CD14-positive monocyte (primary cell): ENCODE measurements at regions not wholly inside any gene's neighbourhood (a gene's known extent, or its start where the extent isn't known, plus 50 kb on each side); places are given as distances from the start of the nearest gene placed in this dataset.

Experiments used
- DNase-seq, 3 donors: peaks; one replicate each; pipeline ENCODE4 v3.0.0-alpha.2; 2011 to 2022
- H2AFZ ChIP-seq: 2 replicates; pipeline ENCODE4 v1.6.0; 2012; ENCODE audit warnings: mild to moderate bottlenecking, low read depth, low read length, inconsistent platforms; ENCODE audit not compliant: insufficient read depth, poor library complexity, severe bottlenecking
- H3K27ac ChIP-seq, 2 donors: 1 replicate in 1 of 2; 2 replicates in 1 of 2; pipeline ENCODE4 v1.5.1; 2012 to 2013; ENCODE audit warnings: low read length in 2 of 2, control low read depth in 1 of 2, inconsistent platforms in 1 of 2, low read depth in 1 of 2, mild to moderate bottlenecking in 1 of 2
- H3K27me3 ChIP-seq, 2 donors: one replicate each; pipeline versions ENCODE4 v1.6.0 to v1.6.1; 2011 to 2013; ENCODE audit warnings: low read length in 2 of 2; ENCODE audit not compliant: control insufficient read depth in 2 of 2, insufficient read depth in 2 of 2
- H3K36me3 ChIP-seq, 2 donors: replicated peaks in 1 of 2; 1 replicate in 1 of 2; 2 replicates in 1 of 2; pipeline versions ENCODE4 v1.5.1 to v1.6.1; 2012 to 2013; ENCODE audit warnings: low read length in 2 of 2, control low read depth in 1 of 2, inconsistent platforms in 1 of 2, mild to moderate bottlenecking in 1 of 2; ENCODE audit not compliant: insufficient read depth in 2 of 2, control insufficient read depth in 1 of 2
- H3K4me1 ChIP-seq, 2 donors: 1 replicate in 1 of 2; 2 replicates in 1 of 2; pipeline versions ENCODE4 v1.5.1 to v1.6.1; 2012 to 2013; ENCODE audit warnings: low read length in 2 of 2, control low read depth in 1 of 2, inconsistent platforms in 1 of 2, mild to moderate bottlenecking in 1 of 2, moderate library complexity in 1 of 2; ENCODE audit not compliant: insufficient read depth in 2 of 2, control insufficient read depth in 1 of 2
- H3K4me2 ChIP-seq: replicated peaks from 2 replicates; pipeline ENCODE3; 2012; ENCODE audit warnings: low read length, moderate library complexity, mild to moderate bottlenecking; ENCODE audit not compliant: poor library complexity, severe bottlenecking; ENCODE audit errors: extremely low read depth
- H3K4me3 ChIP-seq, 3 experiments: fragments of 200-600 bp in 1 of 3; sonication (generic) in 1 of 3; replicated peaks in 1 of 3; 1 replicate in 2 of 3; 2 replicates in 1 of 3; pipeline ENCODE4 v1.5.1; 2011 to 2013; ENCODE audit warnings: low read length in 3 of 3, mild to moderate bottlenecking in 3 of 3, control low read depth in 2 of 3, low read depth in 2 of 3, inconsistent platforms in 1 of 3, moderate library complexity in 1 of 3
- H3K79me2 ChIP-seq: 2 replicates; pipeline ENCODE4 v1.6.0; 2012; ENCODE audit warnings: mild to moderate bottlenecking, control low read depth, inconsistent platforms, low read length, moderate library complexity; ENCODE audit not compliant: insufficient read depth
- H3K9ac ChIP-seq: 2 replicates; pipeline ENCODE4 v1.6.0; 2017; ENCODE audit warnings: low read length, mild to moderate bottlenecking; ENCODE audit not compliant: insufficient read depth, poor library complexity, severe bottlenecking
- H3K9me3 ChIP-seq, 2 donors: replicated peaks in 1 of 2; 1 replicate in 1 of 2; 2 replicates in 1 of 2; pipeline versions ENCODE4 v1.5.1 to v1.6.1; 2012 to 2013; ENCODE audit warnings: low read length in 2 of 2, control low read depth in 1 of 2; ENCODE audit not compliant: control insufficient read depth in 1 of 2, insufficient read depth in 1 of 2
- H4K20me1 ChIP-seq: 2 replicates; pipeline ENCODE4 v1.6.0; 2012; ENCODE audit warnings: mild to moderate bottlenecking, low read length, control low read depth, moderate library complexity; ENCODE audit not compliant: insufficient read depth
- H3K27ac Mint-ChIP-seq, 7 donors: one replicate each; pipeline ENCODE4 v1.8.0; 2020; ENCODE audit warnings: mild to moderate bottlenecking in 7 of 7, mixed read lengths in 7 of 7, moderate library complexity in 6 of 7, inconsistent platforms in 2 of 7
- H3K27me3 Mint-ChIP-seq, 3 donors: one replicate each; pipeline ENCODE4 v1.8.0; 2021 to 2022; ENCODE audit warnings: low read depth in 3 of 3, mild to moderate bottlenecking in 3 of 3, mixed read lengths in 3 of 3, moderate library complexity in 3 of 3, inconsistent platforms in 1 of 3
- H3K36me3 Mint-ChIP-seq, 2 donors: one replicate each; pipeline ENCODE4 v1.8.0; 2020; ENCODE audit warnings: mixed read lengths in 2 of 2, inconsistent platforms in 1 of 2, mild to moderate bottlenecking in 1 of 2
- H3K4me1 Mint-ChIP-seq: one replicate; pipeline ENCODE4 v1.8.0; 2020; ENCODE audit warnings: mild to moderate bottlenecking, mixed read lengths
- H3K4me3 Mint-ChIP-seq, 2 donors: one replicate each; pipeline ENCODE4 v1.8.0; 2020; ENCODE audit warnings: mild to moderate bottlenecking in 2 of 2, mixed read lengths in 2 of 2, moderate library complexity in 1 of 2
- H3K9me3 Mint-ChIP-seq, 7 donors: one replicate each; pipeline ENCODE4 v1.8.0; 2020 to 2022; ENCODE audit warnings: mixed read lengths in 7 of 7, mild to moderate bottlenecking in 6 of 7, moderate library complexity in 6 of 7, inconsistent platforms in 2 of 7
- CTCF ChIP-seq: fragments of 200-600 bp; IDR thresholded peaks from one replicate; pipeline ENCODE4 v1.8.0; 2022; ENCODE audit warnings: antibody characterized with exemption, mild to moderate bottlenecking
- WGBS: methylation state at CpG from one replicate; pipeline ENCODE4 v1.1.5; 2013; ENCODE audit warnings: missing lambda C conversion rate; ENCODE audit not compliant: insufficient coverage; 5-methylcytosine and 5-hydroxymethylcytosine counted together
- intact Hi-C, 2 donors: fragments of 100-400 bp; cut with micrococcal nuclease; formaldehyde crosslinking; loops; one replicate each; pipeline versions ENCODE4 v1.15.0 to v1.15.1; 2023

- H3K9me3 Mint-ChIP-seq = peaks cover 0 to 6% (median 1%) of the 10 kb centered on the region in 7 donors
- WGBS = 100% methylated on average over 1 of the region's 1 CpG
- no peak overlapping the region for H3K4me3 ChIP-seq
Measured at GRCh38 chr4:16344853-16345252, 118.6 kb upstream of the TAPT1 start.

GRCh38 chr4:16337936-16338335 lies 111.7 kb upstream of the TAPT1 start:
- H3K27me3 ChIP-seq = no peaks in the 10 kb centered on the region
- no peak overlapping the region for H3K4me3 Mint-ChIP-seq
- no peak overlapping the region for H3K9ac ChIP-seq
- H3K4me1 ChIP-seq = no peaks in the 10 kb centered on the region
- WGBS = 88% methylated on average over 1 of the region's 2 CpGs
- H3K27ac ChIP-seq = no peak overlapping the region
- H3K4me2 ChIP-seq = no peak overlapping the region
- no peak for DNase-seq
- H2AFZ ChIP-seq = no peak overlapping the region
- no peak overlapping the region for H3K27ac Mint-ChIP-seq
- no peaks in the 10 kb centered on the region for H3K9me3 Mint-ChIP-seq
- no peaks in the 10 kb centered on the region for H4K20me1 ChIP-seq
- H3K36me3 Mint-ChIP-seq = no peaks in the 10 kb centered on the region
- H3K4me1 Mint-ChIP-seq = no peaks in the 10 kb centered on the region
- H3K4me3 ChIP-seq = no peak overlapping the region
- H3K79me2 ChIP-seq = no peaks in the 10 kb centered on the region
- peaks cover 0 to 2% (median 1%) of the 10 kb centered on the region in 3 donors for H3K27me3 Mint-ChIP-seq
- TF ChIP-seq CTCF = no peak
- no peaks in the 10 kb centered on the region for H3K36me3 ChIP-seq
- intact Hi-C loops = no loop called here
- H3K9me3 ChIP-seq = no peaks in the 10 kb centered on the region

More at GRCh38 chr4:16344853-16345252, 118.6 kb upstream of the TAPT1 start:
- H3K36me3 Mint-ChIP-seq = no peaks in the 10 kb centered on the region
- intact Hi-C loops = no loop called here
- H2AFZ ChIP-seq = no peak overlapping the region
- no peak overlapping the region for H3K27ac Mint-ChIP-seq
- H3K4me2 ChIP-seq = no peak overlapping the region
- no peaks in the 10 kb centered on the region for H3K4me1 Mint-ChIP-seq
- H3K4me1 ChIP-seq = no peaks in the 10 kb centered on the region
- H3K79me2 ChIP-seq = no peaks in the 10 kb centered on the region
- H3K27me3 ChIP-seq = no peaks in the 10 kb centered on the region
- no peak overlapping the region for H3K4me3 Mint-ChIP-seq
- no peaks in the 10 kb centered on the region for H3K36me3 ChIP-seq
- TF ChIP-seq CTCF = no peak
- peaks cover 3 to 4% (median 3%) of the 10 kb centered on the region in 3 donors for H3K27me3 Mint-ChIP-seq
- H3K9ac ChIP-seq = no peak overlapping the region
- no peak for DNase-seq
- no peak overlapping the region for H3K27ac ChIP-seq
- H4K20me1 ChIP-seq = no peaks in the 10 kb centered on the region
- H3K9me3 ChIP-seq = no peaks in the 10 kb centered on the region
